B cell (primary cell): ENCODE measurements at regions not wholly inside any gene's neighbourhood (a gene's known extent, or its start where the extent isn't known, plus 50 kb on each side); places are given as distances from the start of the nearest gene placed in this dataset.

ENCODE experiments used
- ATAC-seq: fragments of 200-7000 bp; cut with Tn5 transposase; one replicate; pipeline ENCODE4 v1.10.0; 2021; ENCODE audit warnings: low read depth, mild to moderate bottlenecking, moderate number of reproducible peaks, moderate library complexity
- CTCF ChIA-PET: fragments of 350-600 bp; sonication (Branson Sonifier 250); formaldehyde crosslinking; loops from one replicate; lab custom pipeline; 2021; ENCODE audit warnings: antibody characterized with exemption, inconsistent platforms; lab: Charles Lee
- POLR2A ChIA-PET: fragments of 350-600 bp; sonication (Branson Sonifier 250); formaldehyde crosslinking; loops from one replicate; lab custom pipeline; 2021; ENCODE audit warnings: antibody characterized with exemption; lab: Charles Lee
- DNase-seq: peaks from one replicate; pipeline ENCODE4 v3.0.0; 2013
- H2AFZ ChIP-seq: 2 replicates; pipeline ENCODE4 v1.6.1; 2012; ENCODE audit warnings: mild to moderate bottlenecking, low read depth, low read length; ENCODE audit not compliant: insufficient read depth, poor library complexity, severe bottlenecking
- H3K27ac ChIP-seq, 2 donors: 1 replicate in 1 of 2; 2 replicates in 1 of 2; pipeline ENCODE4 v1.5.1; 2012 to 2013; ENCODE audit warnings: low read length in 2 of 2, mild to moderate bottlenecking in 2 of 2, moderate library complexity in 1 of 2
- H3K27me3 ChIP-seq, 4 experiments: fragments of 200-600 bp in 1 of 4; sonication (generic) in 1 of 4; replicated peaks in 1 of 4; 1 replicate in 2 of 4; 2 replicates in 2 of 4; pipeline versions ENCODE4 v1.6.1 to v1.7.0; 2013 to 2016; ENCODE audit warnings: low read length in 3 of 4, mild to moderate bottlenecking in 2 of 4, mixed read lengths in 1 of 4, moderate library complexity in 1 of 4; ENCODE audit not compliant: insufficient read depth in 4 of 4, control insufficient read depth in 3 of 4; ENCODE audit errors: control extremely low read depth in 1 of 4
- H3K36me3 ChIP-seq, 2 experiments: replicated peaks in 1 of 2; 1 replicate in 1 of 2; 2 replicates in 1 of 2; pipeline versions ENCODE4 v1.6.1 to v1.7.1; 2013; ENCODE audit warnings: low read length in 1 of 2; ENCODE audit not compliant: insufficient read depth in 2 of 2, control insufficient read depth in 1 of 2; ENCODE audit errors: control extremely low read depth in 1 of 2, extremely low read depth in 1 of 2
- H3K4me1 ChIP-seq, 2 donors: fragments of 200-600 bp in 1 of 2; sonication (generic) in 1 of 2; 1 replicate in 1 of 2; 2 replicates in 1 of 2; pipeline versions ENCODE4 v1.5.1 to v1.6.1; 2013 to 2017; ENCODE audit warnings: low read length in 2 of 2; ENCODE audit not compliant: control insufficient read depth in 2 of 2, insufficient read depth in 2 of 2
- H3K4me2 ChIP-seq: replicated peaks from 2 replicates; pipeline ENCODE3; 2012; ENCODE audit warnings: mild to moderate bottlenecking, low read depth, low read length; ENCODE audit not compliant: poor library complexity, severe bottlenecking
- H3K4me3 ChIP-seq, 5 experiments: fragments of 200-600 bp in 1 of 5; sonication (generic) in 1 of 5; 1 replicate in 3 of 5; 2 replicates in 2 of 5; pipeline versions ENCODE4 v1.5.1 to v1.7.0; 2011 to 2016; ENCODE audit warnings: low read length in 4 of 5, mild to moderate bottlenecking in 4 of 5, low read depth in 2 of 5, control low read depth in 1 of 5, moderate library complexity in 1 of 5; ENCODE audit not compliant: insufficient read depth in 1 of 5; ENCODE audit errors: control extremely low read depth in 1 of 5, extremely low read depth in 1 of 5
- H3K79me2 ChIP-seq: fragments of 200-600 bp; sonication (generic); one replicate; pipeline ENCODE4 v1.6.0; 2016; ENCODE audit warnings: low read length; ENCODE audit not compliant: control insufficient read depth, insufficient read depth
- H3K9ac ChIP-seq: fragments of 200-600 bp; sonication (generic); 2 replicates; pipeline ENCODE4 v1.6.1; 2017; ENCODE audit warnings: mild to moderate bottlenecking, low read length, moderate library complexity
- H3K9me3 ChIP-seq, 3 donors: one replicate each; pipeline versions ENCODE4 v1.6.1 to v1.7.1; 2013; ENCODE audit warnings: low read length in 2 of 3; ENCODE audit not compliant: control insufficient read depth in 2 of 3, insufficient read depth in 1 of 3; ENCODE audit errors: control extremely low read depth in 1 of 3
- H4K20me1 ChIP-seq: 2 replicates; pipeline ENCODE4 v1.6.0; 2012; ENCODE audit warnings: mild to moderate bottlenecking, low read length; ENCODE audit not compliant: insufficient read depth, control insufficient read depth, poor library complexity, severe bottlenecking
- H3K27ac Mint-ChIP-seq: one replicate; pipeline ENCODE4 v1.8.0; 2021; ENCODE audit warnings: mixed read lengths
- H3K27me3 Mint-ChIP-seq: one replicate; pipeline ENCODE4 v1.8.0; 2021; ENCODE audit warnings: mixed read lengths
- H3K4me1 Mint-ChIP-seq: one replicate; pipeline ENCODE4 v1.8.0; 2021; ENCODE audit warnings: mixed read lengths
- H3K4me3 Mint-ChIP-seq: one replicate; pipeline ENCODE4 v1.8.0; 2021; ENCODE audit warnings: mixed read lengths
- H3K9me3 Mint-ChIP-seq: one replicate; pipeline ENCODE4 v1.8.0; 2022; ENCODE audit warnings: mixed read lengths; ENCODE audit not compliant: insufficient read depth
- EZH2 ChIP-seq: IDR thresholded peaks from 2 replicates; pipeline ENCODE4 v1.6.1; 2012; ENCODE audit warnings: borderline replicate concordance, low read depth, mild to moderate bottlenecking, moderate library complexity, low read length; ENCODE audit not compliant: insufficient read depth, poor library complexity, severe bottlenecking
- WGBS: methylation state at CpG from one replicate; pipeline ENCODE4 v1.1.5; 2013; ENCODE audit warnings: missing lambda C conversion rate; ENCODE audit not compliant: insufficient coverage; 5-methylcytosine and 5-hydroxymethylcytosine counted together
- intact Hi-C: fragments of 100-400 bp; cut with micrococcal nuclease; formaldehyde crosslinking; loops from one replicate; pipeline ENCODE4 v1.10.0; 2022
- TF ChIP-seq, protein P1 (sequence below): fragments of 200-600 bp; IDR thresholded peaks from one replicate; pipeline ENCODE4 v1.8.0; 2022; ENCODE audit warnings: antibody characterized with exemption, mild to moderate bottlenecking

DNA sequence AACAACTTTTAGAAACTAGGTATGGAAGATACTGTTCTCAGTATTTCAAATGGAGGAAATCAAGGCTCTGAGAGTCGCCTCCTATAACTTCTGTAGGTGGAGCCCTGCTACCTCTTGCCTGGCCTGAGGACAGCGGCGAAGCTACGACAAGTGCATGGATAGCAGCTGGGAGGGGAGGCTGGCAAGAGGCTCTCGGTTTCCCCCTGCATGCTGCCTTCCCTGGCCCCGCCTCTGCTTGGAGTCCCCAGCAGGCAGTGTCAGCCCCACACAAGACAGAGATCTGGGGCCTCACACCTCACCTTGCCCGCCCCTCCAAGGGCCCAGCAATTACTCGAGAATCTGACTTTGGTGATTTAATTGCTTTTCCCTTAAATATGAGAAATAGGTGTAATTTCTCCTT is 107.6 kb upstream of the POU3F3 start:
- Histone ChIP-seq H3K4me3 (no peak overlapping the region), H3K4me2 (no peak overlapping the region), H3K79me2 (no peaks in the 10 kb centered on the region), H2AFZ (no peak overlapping the region), H3K9ac (no peak overlapping the region), H3K27ac (no peak overlapping the region), H3K9me3 (no peaks in the 10 kb centered on the region), H3K27me3 (no peaks in the 10 kb centered on the region), H3K36me3 (no peaks in the 10 kb centered on the region), H4K20me1 (no peaks in the 10 kb centered on the region), H3K4me1 (no peaks in the 10 kb centered on the region)
- intact Hi-C loops, result no loop called here
- DNase-seq, result no peak
- WGBS, result 97% methylated on average over 5 of the region's 8 CpGs
- Mint-ChIP-seq H3K27me3 (peaks cover 10% of the 10 kb centered on the region), H3K4me1 (no peaks in the 10 kb centered on the region), H3K27ac (no peak overlapping the region), H3K4me3 (no peak overlapping the region), H3K9me3 (no peaks in the 10 kb centered on the region)
- ChIA-PET CTCF (no interaction called here), POLR2A (no interaction called here)
- ATAC-seq, result no peak
- TF ChIP-seq, protein P1, sequence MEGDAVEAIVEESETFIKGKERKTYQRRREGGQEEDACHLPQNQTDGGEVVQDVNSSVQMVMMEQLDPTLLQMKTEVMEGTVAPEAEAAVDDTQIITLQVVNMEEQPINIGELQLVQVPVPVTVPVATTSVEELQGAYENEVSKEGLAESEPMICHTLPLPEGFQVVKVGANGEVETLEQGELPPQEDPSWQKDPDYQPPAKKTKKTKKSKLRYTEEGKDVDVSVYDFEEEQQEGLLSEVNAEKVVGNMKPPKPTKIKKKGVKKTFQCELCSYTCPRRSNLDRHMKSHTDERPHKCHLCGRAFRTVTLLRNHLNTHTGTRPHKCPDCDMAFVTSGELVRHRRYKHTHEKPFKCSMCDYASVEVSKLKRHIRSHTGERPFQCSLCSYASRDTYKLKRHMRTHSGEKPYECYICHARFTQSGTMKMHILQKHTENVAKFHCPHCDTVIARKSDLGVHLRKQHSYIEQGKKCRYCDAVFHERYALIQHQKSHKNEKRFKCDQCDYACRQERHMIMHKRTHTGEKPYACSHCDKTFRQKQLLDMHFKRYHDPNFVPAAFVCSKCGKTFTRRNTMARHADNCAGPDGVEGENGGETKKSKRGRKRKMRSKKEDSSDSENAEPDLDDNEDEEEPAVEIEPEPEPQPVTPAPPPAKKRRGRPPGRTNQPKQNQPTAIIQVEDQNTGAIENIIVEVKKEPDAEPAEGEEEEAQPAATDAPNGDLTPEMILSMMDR, result no peak
- TF ChIP-seq EZH2, result no peak

DNA sequence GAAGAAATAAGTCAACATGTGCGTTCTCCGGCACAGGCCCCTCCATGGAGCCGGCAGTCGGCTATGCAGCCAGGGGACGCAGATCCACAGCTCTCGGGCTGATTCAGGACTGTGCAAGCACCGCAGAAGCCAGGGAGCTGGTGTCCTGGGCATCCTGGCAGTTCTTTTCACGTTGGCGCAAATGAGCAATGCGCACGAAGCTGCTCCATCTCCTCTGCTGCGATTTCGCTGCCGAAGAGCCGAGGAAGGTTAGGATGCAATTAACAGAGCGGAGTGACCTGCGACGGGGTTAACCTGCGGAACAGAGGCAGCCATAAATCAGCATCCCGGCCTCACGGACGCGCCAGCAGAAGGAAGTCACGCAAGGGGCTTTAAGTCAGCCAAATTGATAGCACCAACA is 107.1 kb upstream of the POU3F3 start:
- ChIA-PET CTCF (interaction anchor here (0.6 kb wide), 1 partner anchor 17 kb away, joined by 3 read pairs; no protein-coding TSS in a partner anchor), POLR2A (no interaction called here)
- H3K27ac ChIP-seq, result no peak overlapping the region
- no peak overlapping the region for H3K4me2 ChIP-seq
- no peak for TF ChIP-seq EZH2
- TF ChIP-seq, protein P1, result no peak
- 93% methylated on average over 16 of the region's 24 CpGs for WGBS
- Mint-ChIP-seq H3K27me3 (peaks cover 10% of the 10 kb centered on the region), H3K4me3 (no peak overlapping the region), H3K9me3 (no peaks in the 10 kb centered on the region), H3K4me1 (no peaks in the 10 kb centered on the region), H3K27ac (no peak overlapping the region)
- intact Hi-C loops, result no loop called here
- no peaks in the 10 kb centered on the region for H3K79me2 ChIP-seq
- ATAC-seq (no peak), DNase-seq (no peak)
- H3K9me3 ChIP-seq, result no peaks in the 10 kb centered on the region
- H3K36me3 ChIP-seq, result no peaks in the 10 kb centered on the region
- no peak overlapping the region for H3K9ac ChIP-seq
- no peaks in the 10 kb centered on the region for H4K20me1 ChIP-seq
- no peak overlapping the region for H3K4me3 ChIP-seq
- no peaks in the 10 kb centered on the region for H3K4me1 ChIP-seq
- H3K27me3 ChIP-seq, result no peaks in the 10 kb centered on the region
- H2AFZ ChIP-seq, result no peak overlapping the region
